ENCODE measurements at regions not wholly inside any gene's neighbourhood (a gene's known extent, or its start where the extent isn't known, plus 50 kb on each side); places are given as distances from the start of the nearest gene placed in this dataset.

GRCh38 chr3:144343343-144343742, 371.7 kb downstream of the DIPK2A start:
- Histone ChIP-seq H3K9me1 (ENCODE audit: control insufficient read depth, extremely low read depth, insufficient read depth, low read length) (no peaks in the 10 kb centered on the region), H2AFZ (ENCODE audit: control insufficient read depth, low read length) (no peak overlapping the region), H3K4me2 (ENCODE audit: control insufficient read depth, extremely low read depth, insufficient read depth, low read depth, low read length) (no peak overlapping the region), H3K79me2 (ENCODE audit: control insufficient read depth, insufficient read depth, low read length) (no peaks in the 10 kb centered on the region), H3K9me3 (ENCODE audit: control insufficient read depth, low read depth, low read length) (no peaks in the 10 kb centered on the region), H3K36me3 (ENCODE audit: control insufficient read depth in 2 of 2, extremely low read depth in 1 of 2, insufficient read depth in 2 of 2, low read length in 2 of 2) (no peaks in the 10 kb centered on the region), H3K4me1 (ENCODE audit: control insufficient read depth, extremely low read depth, insufficient read depth, low read length) (no peaks in the 10 kb centered on the region), H3K27me3 (ENCODE audit: control insufficient read depth, extremely low read depth, insufficient read depth, low read length) (no peaks in the 10 kb centered on the region), H3K9ac (ENCODE audit: control insufficient read depth, extremely low read depth, insufficient read depth, low read length) (no peak overlapping the region), H3K4me3 (ENCODE audit: control insufficient read depth in 2 of 3, extremely low read depth in 1 of 3, insufficient read depth in 2 of 3, low read depth in 1 of 3, low read length in 3 of 3) (no peak overlapping the region), H3K27ac (ENCODE audit: control insufficient read depth, insufficient read depth, low read length) (no peak overlapping the region), H4K20me1 (ENCODE audit: control insufficient read depth, extremely low read depth, insufficient read depth, low read length) (no peaks in the 10 kb centered on the region)
- DNase-seq (ENCODE audit: low read depth, low spot score) (no peak), FAIRE-seq (no peak)
- TF ChIP-seq, protein P1, sequence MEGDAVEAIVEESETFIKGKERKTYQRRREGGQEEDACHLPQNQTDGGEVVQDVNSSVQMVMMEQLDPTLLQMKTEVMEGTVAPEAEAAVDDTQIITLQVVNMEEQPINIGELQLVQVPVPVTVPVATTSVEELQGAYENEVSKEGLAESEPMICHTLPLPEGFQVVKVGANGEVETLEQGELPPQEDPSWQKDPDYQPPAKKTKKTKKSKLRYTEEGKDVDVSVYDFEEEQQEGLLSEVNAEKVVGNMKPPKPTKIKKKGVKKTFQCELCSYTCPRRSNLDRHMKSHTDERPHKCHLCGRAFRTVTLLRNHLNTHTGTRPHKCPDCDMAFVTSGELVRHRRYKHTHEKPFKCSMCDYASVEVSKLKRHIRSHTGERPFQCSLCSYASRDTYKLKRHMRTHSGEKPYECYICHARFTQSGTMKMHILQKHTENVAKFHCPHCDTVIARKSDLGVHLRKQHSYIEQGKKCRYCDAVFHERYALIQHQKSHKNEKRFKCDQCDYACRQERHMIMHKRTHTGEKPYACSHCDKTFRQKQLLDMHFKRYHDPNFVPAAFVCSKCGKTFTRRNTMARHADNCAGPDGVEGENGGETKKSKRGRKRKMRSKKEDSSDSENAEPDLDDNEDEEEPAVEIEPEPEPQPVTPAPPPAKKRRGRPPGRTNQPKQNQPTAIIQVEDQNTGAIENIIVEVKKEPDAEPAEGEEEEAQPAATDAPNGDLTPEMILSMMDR (optimal IDR thresholded peaks at IDR 0.05 in 1 of 3, IDR thresholded peaks at IDR 0.05 in 1 of 3, conservative IDR thresholded peaks at IDR 0.05 in 1 of 3; ENCODE audit: extremely low read depth in 1 of 3, insufficient read depth in 2 of 3, low read length in 3 of 3): no peak
- TF ChIP-seq EZH2 (IDR thresholded peaks at IDR 0.05; ENCODE audit: low read length): no peak
- dilution Hi-C loops (cut with MboI; ENCODE audit: extremely low pct_ligation_motif_present, low sequenced_read_pairs): no loop called here

DNA sequence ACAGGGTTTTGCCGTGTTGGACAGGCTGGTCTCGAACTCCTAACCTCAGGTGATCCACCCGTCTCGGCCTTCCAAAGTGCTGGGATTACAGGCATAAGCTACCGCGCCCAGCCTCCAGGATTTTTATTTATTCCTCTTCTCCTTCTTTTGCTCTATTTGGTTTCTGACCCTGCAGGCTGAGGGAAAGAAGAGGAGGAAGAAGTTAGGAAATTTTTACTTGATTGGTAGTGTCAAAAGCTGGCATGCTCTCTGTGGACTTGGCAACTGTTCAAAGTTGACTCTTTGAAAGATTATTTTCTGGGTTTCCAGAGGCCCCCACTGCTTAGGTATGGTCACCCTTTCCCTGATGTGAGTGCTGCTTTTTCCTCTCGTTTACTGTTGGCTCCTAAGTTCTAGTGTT, 372.2 kb downstream of the DIPK2A start:
- Histone ChIP-seq H3K4me1 (ENCODE audit: control insufficient read depth, extremely low read depth, insufficient read depth, low read length) (no peaks in the 10 kb centered on the region), H3K9me3 (ENCODE audit: control insufficient read depth, low read depth, low read length) (no peaks in the 10 kb centered on the region), H3K27ac (ENCODE audit: control insufficient read depth, insufficient read depth, low read length) (no peak overlapping the region), H3K36me3 (ENCODE audit: control insufficient read depth in 2 of 2, extremely low read depth in 1 of 2, insufficient read depth in 2 of 2, low read length in 2 of 2) (no peaks in the 10 kb centered on the region), H3K4me2 (ENCODE audit: control insufficient read depth, extremely low read depth, insufficient read depth, low read depth, low read length) (no peak overlapping the region), H3K27me3 (ENCODE audit: control insufficient read depth, extremely low read depth, insufficient read depth, low read length) (no peaks in the 10 kb centered on the region), H3K79me2 (ENCODE audit: control insufficient read depth, insufficient read depth, low read length) (no peaks in the 10 kb centered on the region), H4K20me1 (ENCODE audit: control insufficient read depth, extremely low read depth, insufficient read depth, low read length) (no peaks in the 10 kb centered on the region), H3K9ac (ENCODE audit: control insufficient read depth, extremely low read depth, insufficient read depth, low read length) (no peak overlapping the region), H2AFZ (ENCODE audit: control insufficient read depth, low read length) (no peak overlapping the region), H3K9me1 (ENCODE audit: control insufficient read depth, extremely low read depth, insufficient read depth, low read length) (no peaks in the 10 kb centered on the region), H3K4me3 (ENCODE audit: control insufficient read depth in 2 of 3, extremely low read depth in 1 of 3, insufficient read depth in 2 of 3, low read depth in 1 of 3, low read length in 3 of 3) (no peak overlapping the region)
- dilution Hi-C loops (cut with MboI; ENCODE audit: extremely low pct_ligation_motif_present, low sequenced_read_pairs): no loop called here
- TF ChIP-seq, protein P1 (optimal IDR thresholded peaks at IDR 0.05 in 1 of 3, IDR thresholded peaks at IDR 0.05 in 1 of 3, conservative IDR thresholded peaks at IDR 0.05 in 1 of 3; ENCODE audit: extremely low read depth in 1 of 3, insufficient read depth in 2 of 3, low read length in 3 of 3): no peak
- no peak for TF ChIP-seq EZH2 (IDR thresholded peaks at IDR 0.05; ENCODE audit: low read length)
- no peak for FAIRE-seq
- no peak for DNase-seq (ENCODE audit: low read depth, low spot score)
